Trophoblast cell (in vitro differentiated cells and primary cell): ENCODE measurements at regions not wholly inside any gene's neighbourhood (a gene's known extent, or its start where the extent isn't known, plus 50 kb on each side); places are given as distances from the start of the nearest gene placed in this dataset.
"Not testable (repeated sequence)": the region's sequence is repeated elsewhere in the genome, so short reads cannot be mapped to it uniquely, and the experiment has no call there.

Experiments
- DNase-seq, 2 donors: peaks; one replicate each; pipeline ENCODE4 v3.0.0-alpha.2; 2016
- H2AFZ ChIP-seq: 2 replicates; pipeline ENCODE4 v1.6.1; 2013; ENCODE audit warnings: low read length, moderate library complexity, mild to moderate bottlenecking; ENCODE audit not compliant: insufficient read depth, poor library complexity
- H2AK5ac ChIP-seq: 2 replicates; pipeline ENCODE4 v1.6.1; 2013; ENCODE audit warnings: mild to moderate bottlenecking, low read length
- H2BK120ac ChIP-seq: 2 replicates; pipeline ENCODE4 v1.6.1; 2013; ENCODE audit warnings: low read length, mild to moderate bottlenecking, moderate library complexity; ENCODE audit not compliant: insufficient read depth, poor library complexity
- H2BK12ac ChIP-seq: 2 replicates; pipeline ENCODE4 v1.6.1; 2013; ENCODE audit warnings: mild to moderate bottlenecking, low read length, moderate library complexity
- H2BK5ac ChIP-seq: 2 replicates; pipeline ENCODE4 v1.6.1; 2013; ENCODE audit warnings: low read length, low read depth, moderate library complexity, mild to moderate bottlenecking; ENCODE audit not compliant: poor library complexity
- H3K14ac ChIP-seq: 2 replicates; pipeline ENCODE4 v1.6.1; 2013; ENCODE audit warnings: mild to moderate bottlenecking, low read length
- H3K18ac ChIP-seq: 2 replicates; pipeline ENCODE4 v1.6.1; 2013; ENCODE audit warnings: mild to moderate bottlenecking, low read length
- H3K23ac ChIP-seq: 2 replicates; pipeline ENCODE4 v1.6.1; 2013; ENCODE audit warnings: low read length
- H3K27ac ChIP-seq: 2 replicates; pipeline ENCODE4 v1.5.1; 2013; ENCODE audit warnings: low read depth, mild to moderate bottlenecking, inconsistent platforms, low read length, moderate library complexity
- H3K27me3 ChIP-seq: 2 replicates; pipeline ENCODE4 v1.6.1; 2013; ENCODE audit warnings: inconsistent platforms, mild to moderate bottlenecking, low read length, moderate library complexity; ENCODE audit not compliant: insufficient read depth
- H3K36me3 ChIP-seq, 2 experiments: 1 replicate in 1 of 2; 2 replicates in 1 of 2; pipeline ENCODE4 v1.6.1; 2013; ENCODE audit warnings: low read length in 2 of 2, mild to moderate bottlenecking in 2 of 2, moderate library complexity in 1 of 2; ENCODE audit not compliant: insufficient read depth in 2 of 2, control insufficient read depth in 1 of 2
- H3K4ac ChIP-seq: 2 replicates; pipeline ENCODE4 v1.6.1; 2013; ENCODE audit warnings: low read depth, mild to moderate bottlenecking, low read length, moderate library complexity
- H3K4me1 ChIP-seq, 2 experiments: 1 replicate in 1 of 2; 2 replicates in 1 of 2; pipeline ENCODE4 v1.6.1; 2013; ENCODE audit warnings: low read length in 2 of 2, mild to moderate bottlenecking in 2 of 2, moderate library complexity in 1 of 2; ENCODE audit not compliant: insufficient read depth in 2 of 2, control insufficient read depth in 1 of 2
- H3K4me2 ChIP-seq: 2 replicates; pipeline ENCODE4 v1.6.1; 2013; ENCODE audit warnings: inconsistent platforms, mild to moderate bottlenecking, low read length, moderate library complexity
- H3K4me3 ChIP-seq: 2 replicates; pipeline ENCODE4 v1.5.1; 2013; ENCODE audit warnings: mild to moderate bottlenecking, low read depth, low read length, inconsistent platforms
- H3K79me1 ChIP-seq: one replicate; pipeline ENCODE4 v1.6.1; 2013; ENCODE audit warnings: low read length
- H3K79me2 ChIP-seq: 2 replicates; pipeline ENCODE4 v1.6.1; 2013; ENCODE audit warnings: low read length, mild to moderate bottlenecking; ENCODE audit not compliant: control insufficient read depth, insufficient read depth, poor library complexity
- H3K9ac ChIP-seq: 2 replicates; pipeline ENCODE4 v1.6.1; 2013; ENCODE audit warnings: mild to moderate bottlenecking, low read length
- H3K9me3 ChIP-seq: 2 replicates; pipeline ENCODE4 v1.6.1; 2013; ENCODE audit warnings: low read depth, mild to moderate bottlenecking, control low read depth, inconsistent platforms, low read length; ENCODE audit not compliant: insufficient read depth
- H4K12ac ChIP-seq: 2 replicates; pipeline ENCODE4 v1.6.1; 2013; ENCODE audit warnings: low read depth, mild to moderate bottlenecking, low read length, moderate library complexity
- H4K8ac ChIP-seq: 2 replicates; pipeline ENCODE4 v1.6.1; 2013; ENCODE audit warnings: low read depth, mild to moderate bottlenecking, low read length, moderate library complexity
- H4K91ac ChIP-seq: one replicate; pipeline ENCODE4 v1.6.1; 2013; ENCODE audit warnings: low read depth, mild to moderate bottlenecking, low read length, moderate library complexity
- WGBS: extraction: QIAGEN DNeasy Blood & Tissue Kit; methylation state at CpG from one replicate; pipeline ENCODE4 v1.1.7; 2013; ENCODE audit warnings: missing lambda C conversion rate; ENCODE audit not compliant: insufficient read length, insufficient coverage; ENCODE audit errors: extremely low coverage; 5-methylcytosine and 5-hydroxymethylcytosine counted together

DNA sequence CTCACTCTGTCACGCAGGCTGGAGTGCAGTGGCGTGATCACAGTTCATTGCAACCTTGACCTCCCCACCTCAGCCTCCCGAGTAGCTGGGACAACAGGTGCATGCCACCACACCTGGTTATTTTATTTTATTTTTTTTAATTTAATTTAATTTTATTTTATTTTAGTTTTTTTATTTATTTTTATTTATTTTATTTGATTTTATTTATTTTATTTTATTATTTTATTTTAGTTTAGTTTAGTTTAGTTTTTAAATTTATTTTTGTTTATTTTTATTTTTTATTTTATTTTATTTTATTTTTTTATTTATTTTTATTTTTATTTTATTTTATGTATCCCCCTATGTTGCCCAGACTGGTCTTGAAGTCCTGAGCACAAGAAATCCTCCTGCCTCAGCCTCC, 202.3 kb upstream of the SLCO3A1 start:
- no peak overlapping the region for H2AFZ ChIP-seq
- no peak overlapping the region for H2AK5ac ChIP-seq
- no peak overlapping the region for H3K14ac ChIP-seq
- H2BK5ac ChIP-seq: no peak overlapping the region
- H3K36me3 ChIP-seq: no peaks in the 10 kb centered on the region
- H3K27ac ChIP-seq: no peak overlapping the region
- H2BK120ac ChIP-seq: no peak overlapping the region
- H4K91ac ChIP-seq: no peak overlapping the region
- H3K9ac ChIP-seq: no peak overlapping the region
- H3K4ac ChIP-seq: no peak overlapping the region
- no peak overlapping the region for H2BK12ac ChIP-seq
- H3K79me2 ChIP-seq: no peaks in the 10 kb centered on the region
- no peaks in the 10 kb centered on the region for H3K4me1 ChIP-seq
- no peaks in the 10 kb centered on the region for H3K27me3 ChIP-seq
- no peaks in the 10 kb centered on the region for H3K9me3 ChIP-seq
- DNase-seq: no peak
- H3K4me2 ChIP-seq: no peak overlapping the region
- H4K12ac ChIP-seq: no peak overlapping the region
- no peak overlapping the region for H3K4me3 ChIP-seq
- no peak overlapping the region for H3K18ac ChIP-seq
- no peak overlapping the region for H3K23ac ChIP-seq
- H3K79me1 ChIP-seq: no peaks in the 10 kb centered on the region
- H4K8ac ChIP-seq: no peak overlapping the region
- no CpG with 5 or more reads among the region's 3 CpGs for WGBS

DNA sequence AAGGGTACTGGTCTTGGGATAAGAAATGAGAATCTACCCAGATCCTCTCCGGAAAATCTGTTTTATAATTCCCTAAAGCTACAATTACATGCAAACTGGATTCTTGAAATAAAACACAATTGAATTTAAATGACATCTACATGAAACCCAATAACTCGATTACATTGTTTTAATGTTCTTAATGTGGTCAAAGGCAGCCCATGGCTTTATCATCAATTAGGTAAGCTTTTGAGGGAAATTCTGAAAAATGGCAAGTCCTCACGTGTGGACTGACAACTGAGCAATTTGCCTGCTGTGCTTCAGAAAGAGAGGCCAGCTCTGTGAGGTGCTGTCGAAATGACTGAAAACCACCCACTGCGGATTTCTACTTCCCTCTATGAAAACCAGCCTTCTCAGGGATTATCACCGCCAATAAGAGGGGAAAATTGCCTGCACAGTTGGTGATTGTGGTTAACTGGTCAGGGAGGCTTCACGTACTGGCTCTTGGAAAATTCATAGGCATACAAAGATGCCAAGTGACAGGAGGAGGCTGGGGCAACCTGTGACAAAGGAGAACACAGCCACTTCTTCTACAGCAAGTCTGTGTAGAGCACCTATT, 200.8 kb upstream of the SLCO3A1 start:
- no peak overlapping the region for H3K14ac ChIP-seq
- H4K91ac ChIP-seq: no peak overlapping the region
- H3K4me2 ChIP-seq: no peak overlapping the region
- no peaks in the 10 kb centered on the region for H3K9me3 ChIP-seq
- no peak overlapping the region for H2AFZ ChIP-seq
- H3K27me3 ChIP-seq: no peaks in the 10 kb centered on the region
- WGBS: no CpG with 5 or more reads among the region's 7 CpGs
- no peak overlapping the region for H2AK5ac ChIP-seq
- no peak overlapping the region for H3K18ac ChIP-seq
- H3K27ac ChIP-seq: no peak overlapping the region
- no peak overlapping the region for H2BK120ac ChIP-seq
- DNase-seq: no peak
- no peaks in the 10 kb centered on the region for H3K79me1 ChIP-seq
- no peak overlapping the region for H3K4ac ChIP-seq
- no peak overlapping the region for H3K9ac ChIP-seq
- no peak overlapping the region for H2BK5ac ChIP-seq
- no peak overlapping the region for H4K12ac ChIP-seq
- no peak overlapping the region for H2BK12ac ChIP-seq
- H3K79me2 ChIP-seq: no peaks in the 10 kb centered on the region
- H3K23ac ChIP-seq: no peak overlapping the region
- no peak overlapping the region for H4K8ac ChIP-seq
- no peaks in the 10 kb centered on the region for H3K36me3 ChIP-seq
- H3K4me1 ChIP-seq: no peaks in the 10 kb centered on the region
- H3K4me3 ChIP-seq: no peak overlapping the region

DNA sequence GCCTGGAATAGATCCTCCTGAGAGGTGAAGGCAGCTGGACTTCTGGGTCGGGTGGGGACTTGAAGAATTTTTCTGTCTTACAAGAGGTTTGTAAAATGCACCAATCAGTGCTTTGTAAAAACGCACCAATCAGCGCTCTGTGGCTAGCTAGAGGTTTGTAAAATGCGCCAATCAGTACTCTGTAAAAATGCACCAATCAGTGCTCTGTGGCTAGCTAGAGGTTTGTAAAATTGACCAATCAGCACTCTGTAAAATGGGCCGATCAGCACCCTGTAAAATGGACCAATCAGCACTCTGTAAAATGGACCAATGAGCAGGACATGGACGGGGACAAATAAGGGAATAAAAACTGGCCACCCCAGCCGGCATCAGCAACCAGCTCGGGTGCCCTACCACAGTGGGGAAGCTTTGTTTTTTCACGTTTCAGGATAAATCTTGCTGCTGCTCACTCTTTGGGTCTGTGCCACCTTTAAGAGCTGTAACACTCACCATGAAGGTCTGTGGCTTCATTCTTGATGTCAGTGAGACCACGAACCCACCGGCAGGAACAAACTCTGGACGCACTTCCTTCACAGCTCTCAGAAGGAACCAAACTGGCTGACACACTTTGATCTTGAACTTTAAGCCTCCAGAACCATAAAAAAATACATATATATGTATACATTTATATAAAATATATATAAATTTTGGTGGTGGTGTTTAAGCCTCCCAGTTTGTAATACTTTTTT, 197.8 kb upstream of the SLCO3A1 start:
- no CpG with 5 or more reads among the region's 12 CpGs for WGBS

DNA sequence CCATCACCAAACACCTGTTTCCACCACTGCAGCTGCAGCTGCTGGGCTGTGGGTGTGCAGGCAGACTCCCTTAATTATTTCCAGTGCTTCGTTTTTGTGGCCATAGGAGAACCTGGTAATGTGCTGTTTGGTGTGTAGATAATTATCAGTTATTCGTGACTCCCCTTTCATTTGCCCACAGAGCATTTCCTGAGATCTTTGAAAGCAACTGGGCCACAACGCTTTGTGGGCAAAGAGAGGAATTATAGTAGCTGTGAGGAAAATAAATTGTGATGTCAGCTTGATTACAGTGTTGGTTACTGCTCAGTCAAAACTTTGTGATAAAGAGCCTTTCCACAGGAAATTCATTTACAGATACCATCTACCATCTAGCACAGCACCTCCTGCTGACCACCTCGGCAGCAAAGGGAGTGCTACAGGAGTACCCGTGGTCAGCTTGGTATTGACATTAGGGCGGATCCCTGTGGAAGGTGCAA, 193.3 kb upstream of the SLCO3A1 start:
- Histone ChIP-seq H2AK5ac (no peak overlapping the region), H2BK5ac (no peak overlapping the region), H2BK120ac (no peak overlapping the region), H3K4me3 (no peak overlapping the region), H2AFZ (no peak overlapping the region), H4K91ac (no peak overlapping the region), H3K27ac (no peak overlapping the region), H2BK12ac (no peak overlapping the region), H3K23ac (no peak overlapping the region), H3K18ac (no peak overlapping the region), H4K12ac (no peak overlapping the region), H3K4me1 (no peaks in the 10 kb centered on the region), H3K27me3 (no peaks in the 10 kb centered on the region), H3K9ac (no peak overlapping the region), H3K4me2 (no peak overlapping the region), H3K79me2 (no peaks in the 10 kb centered on the region), H3K36me3 (no peaks in the 10 kb centered on the region), H3K4ac (no peak overlapping the region), H4K8ac (no peak overlapping the region), H3K9me3 (no peaks in the 10 kb centered on the region), H3K79me1 (no peaks in the 10 kb centered on the region), H3K14ac (no peak overlapping the region)
- WGBS: no CpG with 5 or more reads among the region's 6 CpGs
- DNase-seq: no peak

More for the DNA sequence above, 197.8 kb upstream of the SLCO3A1 start:
- not testable (repeated sequence) for H2AFZ ChIP-seq, H3K4me1 ChIP-seq, H4K12ac ChIP-seq, H2AK5ac ChIP-seq, DNase-seq, H3K27ac ChIP-seq, H3K79me2 ChIP-seq, H2BK5ac ChIP-seq, H3K36me3 ChIP-seq, H3K79me1 ChIP-seq, H3K23ac ChIP-seq, H3K4me3 ChIP-seq, H4K91ac ChIP-seq, H3K27me3 ChIP-seq, H4K8ac ChIP-seq, H3K14ac ChIP-seq, H3K9ac ChIP-seq, H3K4me2 ChIP-seq, H3K9me3 ChIP-seq, H3K4ac ChIP-seq, H2BK120ac ChIP-seq, H2BK12ac ChIP-seq, H3K18ac ChIP-seq
